ENCODE measurements at regions not wholly inside any gene's neighbourhood (a gene's known extent, or its start where the extent isn't known, plus 50 kb on each side); places are given as distances from the start of the nearest gene placed in this dataset.

DNA sequence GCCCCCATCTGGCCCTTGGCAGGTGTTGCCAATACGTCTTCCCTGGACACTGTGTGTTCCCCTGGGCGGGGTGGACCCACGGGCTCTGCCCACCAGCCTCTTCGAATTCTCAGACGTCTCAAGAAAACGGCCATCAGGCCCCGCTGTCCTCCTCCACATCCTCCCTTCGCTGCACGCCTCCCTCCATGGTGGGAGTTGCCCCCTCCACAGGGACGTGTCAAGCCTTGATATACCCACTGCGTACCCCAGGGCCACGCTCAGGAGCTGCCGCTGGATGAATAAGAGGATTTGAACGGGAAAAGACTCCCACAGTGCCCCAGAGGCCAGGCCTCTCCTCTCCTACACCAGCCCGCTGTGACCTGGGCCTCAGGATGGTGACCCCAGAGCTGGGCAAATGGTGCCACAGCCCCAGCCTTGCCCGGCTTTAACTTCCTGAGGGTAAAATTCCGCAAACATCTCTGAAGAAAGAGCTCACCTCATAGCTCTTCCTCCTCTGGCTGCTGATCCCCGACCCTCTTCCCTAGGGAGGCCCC, 399.3 kb upstream of the MYT1L start:
- TF ChIP-seq, protein P1, sequence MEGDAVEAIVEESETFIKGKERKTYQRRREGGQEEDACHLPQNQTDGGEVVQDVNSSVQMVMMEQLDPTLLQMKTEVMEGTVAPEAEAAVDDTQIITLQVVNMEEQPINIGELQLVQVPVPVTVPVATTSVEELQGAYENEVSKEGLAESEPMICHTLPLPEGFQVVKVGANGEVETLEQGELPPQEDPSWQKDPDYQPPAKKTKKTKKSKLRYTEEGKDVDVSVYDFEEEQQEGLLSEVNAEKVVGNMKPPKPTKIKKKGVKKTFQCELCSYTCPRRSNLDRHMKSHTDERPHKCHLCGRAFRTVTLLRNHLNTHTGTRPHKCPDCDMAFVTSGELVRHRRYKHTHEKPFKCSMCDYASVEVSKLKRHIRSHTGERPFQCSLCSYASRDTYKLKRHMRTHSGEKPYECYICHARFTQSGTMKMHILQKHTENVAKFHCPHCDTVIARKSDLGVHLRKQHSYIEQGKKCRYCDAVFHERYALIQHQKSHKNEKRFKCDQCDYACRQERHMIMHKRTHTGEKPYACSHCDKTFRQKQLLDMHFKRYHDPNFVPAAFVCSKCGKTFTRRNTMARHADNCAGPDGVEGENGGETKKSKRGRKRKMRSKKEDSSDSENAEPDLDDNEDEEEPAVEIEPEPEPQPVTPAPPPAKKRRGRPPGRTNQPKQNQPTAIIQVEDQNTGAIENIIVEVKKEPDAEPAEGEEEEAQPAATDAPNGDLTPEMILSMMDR (IDR thresholded peaks at IDR 0.05): no peak
- TF ChIP-seq POLR2A (IDR thresholded peaks at IDR 0.05) (no peak), POLR2AphosphoS5 (IDR thresholded peaks at IDR 0.05) (no peak), EP300 (IDR thresholded peaks at IDR 0.05) (no peak)

Measured in suprapubic skin (tissue), 4 donors.